AG04449 (cell line): ENCODE measurements at regions not wholly inside any gene's neighbourhood (a gene's known extent, or its start where the extent isn't known, plus 50 kb on each side); places are given as distances from the start of the nearest gene placed in this dataset.
"Not testable (repeated sequence)": the region's sequence is repeated elsewhere in the genome, so short reads cannot be mapped to it uniquely, and the experiment has no call there.

Experiments
- CTCF ChIA-PET: fragments of 350-600 bp; formaldehyde crosslinking; extraction: SDS; loops from one replicate; lab custom pipeline; 2021; ENCODE audit warnings: antibody characterized with exemption; lab: Yijun Ruan, JAX
- POLR2A ChIA-PET: fragments of 400-600, 350-600 bp; formaldehyde crosslinking; extraction: SDS; loops from one replicate; lab custom pipeline; 2020; ENCODE audit warnings: antibody characterized with exemption, inconsistent platforms; lab: Yijun Ruan, JAX
- DNase-seq: peaks from one replicate; pipeline ENCODE4 v3.0.0-alpha.2; 2010; ENCODE audit warnings: low read depth, low spot score
- H3K4me3 ChIP-seq: 2 replicates; pipeline ENCODE4 v1.5.1; 2011; ENCODE audit warnings: low read depth, mild to moderate bottlenecking, control low read depth, low read length
- CTCF ChIP-seq: IDR thresholded peaks from one replicate; pipeline ENCODE4 v1.5.1; 2011; ENCODE audit warnings: mild to moderate bottlenecking, moderate library complexity, low read length, control low read depth, inconsistent platforms; ENCODE audit not compliant: insufficient read depth; ENCODE audit errors: missing control alignments

- TF ChIP-seq CTCF = no peak
- ChIA-PET POLR2A (no interaction called here), CTCF (no interaction called here)
- no peak for DNase-seq
- no peak overlapping the region for H3K4me3 ChIP-seq
Measured at GRCh38 chr5:120140501-120140900, 323.6 kb upstream of the PRR16 start.

GRCh38 chr5:120141076-120141475 is 323.0 kb upstream of the PRR16 start:
- POLR2A ChIA-PET = no interaction called here
- no peak for TF ChIP-seq CTCF
- no peak for DNase-seq
- no peak overlapping the region for H3K4me3 ChIP-seq
- CTCF ChIA-PET = no interaction called here

- POLR2A ChIA-PET = no interaction called here
Measured at GRCh38 chr5:120146787-120147186, 317.3 kb upstream of the PRR16 start.

GRCh38 chr5:120147911-120148310 is 316.2 kb upstream of the PRR16 start:
- DNase-seq, POLR2A ChIA-PET, H3K4me3 ChIP-seq, CTCF ChIA-PET: not testable (repeated sequence)

More at GRCh38 chr5:120146787-120147186, 317.3 kb upstream of the PRR16 start:
- no peak overlapping the region for H3K4me3 ChIP-seq
- no peak for TF ChIP-seq CTCF
- no peak for DNase-seq
- CTCF ChIA-PET = no interaction called here

- no peak overlapping the region for H3K4me3 ChIP-seq
- no peak for DNase-seq
- CTCF ChIA-PET = no interaction called here
- POLR2A ChIA-PET = no interaction called here
- TF ChIP-seq CTCF = no peak
Measured at GRCh38 chr5:120150770-120151169, 313.3 kb upstream of the PRR16 start.

- DNase-seq = no peak
- ChIA-PET POLR2A (no interaction called here), CTCF (no interaction called here)
- H3K4me3 ChIP-seq = no peak overlapping the region
- no peak for TF ChIP-seq CTCF
Measured at GRCh38 chr5:120151181-120151580, 312.9 kb upstream of the PRR16 start.

- ChIA-PET POLR2A (no interaction called here), CTCF (no interaction called here)
- no peak for TF ChIP-seq CTCF
- H3K4me3 ChIP-seq = no peak overlapping the region
- no peak for DNase-seq
Measured at GRCh38 chr5:120151825-120152224, 312.3 kb upstream of the PRR16 start.
